CD14-positive monocyte (primary cell): ENCODE measurements at regions not wholly inside any gene's neighbourhood (a gene's known extent, or its start where the extent isn't known, plus 50 kb on each side); places are given as distances from the start of the nearest gene placed in this dataset.

Source experiments
- DNase-seq, 3 donors: peaks; one replicate each; pipeline ENCODE4 v3.0.0-alpha.2; 2011 to 2022
- H2AFZ ChIP-seq: 2 replicates; pipeline ENCODE4 v1.6.0; 2012; ENCODE audit warnings: mild to moderate bottlenecking, low read depth, low read length, inconsistent platforms; ENCODE audit not compliant: insufficient read depth, poor library complexity, severe bottlenecking
- H3K27ac ChIP-seq, 2 donors: 1 replicate in 1 of 2; 2 replicates in 1 of 2; pipeline ENCODE4 v1.5.1; 2012 to 2013; ENCODE audit warnings: low read length in 2 of 2, control low read depth in 1 of 2, inconsistent platforms in 1 of 2, low read depth in 1 of 2, mild to moderate bottlenecking in 1 of 2
- H3K27me3 ChIP-seq, 2 donors: one replicate each; pipeline versions ENCODE4 v1.6.0 to v1.6.1; 2011 to 2013; ENCODE audit warnings: low read length in 2 of 2; ENCODE audit not compliant: control insufficient read depth in 2 of 2, insufficient read depth in 2 of 2
- H3K36me3 ChIP-seq, 2 donors: replicated peaks in 1 of 2; 1 replicate in 1 of 2; 2 replicates in 1 of 2; pipeline versions ENCODE4 v1.5.1 to v1.6.1; 2012 to 2013; ENCODE audit warnings: low read length in 2 of 2, control low read depth in 1 of 2, inconsistent platforms in 1 of 2, mild to moderate bottlenecking in 1 of 2; ENCODE audit not compliant: insufficient read depth in 2 of 2, control insufficient read depth in 1 of 2
- H3K4me1 ChIP-seq, 2 donors: 1 replicate in 1 of 2; 2 replicates in 1 of 2; pipeline versions ENCODE4 v1.5.1 to v1.6.1; 2012 to 2013; ENCODE audit warnings: low read length in 2 of 2, control low read depth in 1 of 2, inconsistent platforms in 1 of 2, mild to moderate bottlenecking in 1 of 2, moderate library complexity in 1 of 2; ENCODE audit not compliant: insufficient read depth in 2 of 2, control insufficient read depth in 1 of 2
- H3K4me2 ChIP-seq: replicated peaks from 2 replicates; pipeline ENCODE3; 2012; ENCODE audit warnings: low read length, moderate library complexity, mild to moderate bottlenecking; ENCODE audit not compliant: poor library complexity, severe bottlenecking; ENCODE audit errors: extremely low read depth
- H3K4me3 ChIP-seq, 3 experiments: fragments of 200-600 bp in 1 of 3; sonication (generic) in 1 of 3; replicated peaks in 1 of 3; 1 replicate in 2 of 3; 2 replicates in 1 of 3; pipeline ENCODE4 v1.5.1; 2011 to 2013; ENCODE audit warnings: low read length in 3 of 3, mild to moderate bottlenecking in 3 of 3, control low read depth in 2 of 3, low read depth in 2 of 3, inconsistent platforms in 1 of 3, moderate library complexity in 1 of 3
- H3K79me2 ChIP-seq: 2 replicates; pipeline ENCODE4 v1.6.0; 2012; ENCODE audit warnings: mild to moderate bottlenecking, control low read depth, inconsistent platforms, low read length, moderate library complexity; ENCODE audit not compliant: insufficient read depth
- H3K9ac ChIP-seq: 2 replicates; pipeline ENCODE4 v1.6.0; 2017; ENCODE audit warnings: low read length, mild to moderate bottlenecking; ENCODE audit not compliant: insufficient read depth, poor library complexity, severe bottlenecking
- H3K9me3 ChIP-seq, 2 donors: replicated peaks in 1 of 2; 1 replicate in 1 of 2; 2 replicates in 1 of 2; pipeline versions ENCODE4 v1.5.1 to v1.6.1; 2012 to 2013; ENCODE audit warnings: low read length in 2 of 2, control low read depth in 1 of 2; ENCODE audit not compliant: control insufficient read depth in 1 of 2, insufficient read depth in 1 of 2
- H4K20me1 ChIP-seq: 2 replicates; pipeline ENCODE4 v1.6.0; 2012; ENCODE audit warnings: mild to moderate bottlenecking, low read length, control low read depth, moderate library complexity; ENCODE audit not compliant: insufficient read depth
- H3K27ac Mint-ChIP-seq, 7 donors: one replicate each; pipeline ENCODE4 v1.8.0; 2020; ENCODE audit warnings: mild to moderate bottlenecking in 7 of 7, mixed read lengths in 7 of 7, moderate library complexity in 6 of 7, inconsistent platforms in 2 of 7
- H3K27me3 Mint-ChIP-seq, 3 donors: one replicate each; pipeline ENCODE4 v1.8.0; 2021 to 2022; ENCODE audit warnings: low read depth in 3 of 3, mild to moderate bottlenecking in 3 of 3, mixed read lengths in 3 of 3, moderate library complexity in 3 of 3, inconsistent platforms in 1 of 3
- H3K36me3 Mint-ChIP-seq, 2 donors: one replicate each; pipeline ENCODE4 v1.8.0; 2020; ENCODE audit warnings: mixed read lengths in 2 of 2, inconsistent platforms in 1 of 2, mild to moderate bottlenecking in 1 of 2
- H3K4me1 Mint-ChIP-seq: one replicate; pipeline ENCODE4 v1.8.0; 2020; ENCODE audit warnings: mild to moderate bottlenecking, mixed read lengths
- H3K4me3 Mint-ChIP-seq, 2 donors: one replicate each; pipeline ENCODE4 v1.8.0; 2020; ENCODE audit warnings: mild to moderate bottlenecking in 2 of 2, mixed read lengths in 2 of 2, moderate library complexity in 1 of 2
- H3K9me3 Mint-ChIP-seq, 7 donors: one replicate each; pipeline ENCODE4 v1.8.0; 2020 to 2022; ENCODE audit warnings: mixed read lengths in 7 of 7, mild to moderate bottlenecking in 6 of 7, moderate library complexity in 6 of 7, inconsistent platforms in 2 of 7
- CTCF ChIP-seq: fragments of 200-600 bp; IDR thresholded peaks from one replicate; pipeline ENCODE4 v1.8.0; 2022; ENCODE audit warnings: antibody characterized with exemption, mild to moderate bottlenecking
- WGBS: methylation state at CpG from one replicate; pipeline ENCODE4 v1.1.5; 2013; ENCODE audit warnings: missing lambda C conversion rate; ENCODE audit not compliant: insufficient coverage; 5-methylcytosine and 5-hydroxymethylcytosine counted together
- intact Hi-C, 2 donors: fragments of 100-400 bp; cut with micrococcal nuclease; formaldehyde crosslinking; loops; one replicate each; pipeline versions ENCODE4 v1.15.0 to v1.15.1; 2023

- H3K4me1 ChIP-seq = peaks cover 16 to 20% of the 10 kb centered on the region in 2 donors
- peaks cover 0 to 29% of the 10 kb centered on the region in 2 donors for H3K27me3 ChIP-seq
- DNase-seq = no peak
- no peak overlapping the region for H3K4me2 ChIP-seq
- peaks cover 13 to 27% (median 17%) of the 10 kb centered on the region in 3 donors for H3K27me3 Mint-ChIP-seq
- H3K79me2 ChIP-seq = no peaks in the 10 kb centered on the region
- H3K9ac ChIP-seq = no peak overlapping the region
- WGBS = 96% methylated on average over 11 of the region's 18 CpGs
- H3K27ac Mint-ChIP-seq = no peak overlapping the region
- peaks cover 0 to 1% of the 10 kb centered on the region in 2 donors for H3K36me3 Mint-ChIP-seq
- no peak for TF ChIP-seq CTCF
- H3K4me1 Mint-ChIP-seq = peaks cover 19% of the 10 kb centered on the region
- intact Hi-C loops = loop anchor here in 1 of 2 donors (5.0 kb wide), 1 partner anchor 33 kb away; no protein-coding TSS in a partner anchor
- H3K4me3 ChIP-seq = no peak overlapping the region
- H4K20me1 ChIP-seq = no peaks in the 10 kb centered on the region
- H3K9me3 ChIP-seq = no peaks in the 10 kb centered on the region
- H3K4me3 Mint-ChIP-seq = no peak overlapping the region
- H3K27ac ChIP-seq = no peak overlapping the region
- H3K36me3 ChIP-seq = no peaks in the 10 kb centered on the region
- no peak overlapping the region for H2AFZ ChIP-seq
- peaks cover 0 to 5% (median 0%) of the 10 kb centered on the region in 7 donors for H3K9me3 Mint-ChIP-seq
Observed at GRCh38 chr10:124224331-124225028, 131.1 kb upstream of the CHST15 start.

GRCh38 chr10:124223711-124224085 lies 130.3 kb upstream of the CHST15 start:
- Histone ChIP-seq H3K79me2 (no peaks in the 10 kb centered on the region), H3K36me3 (no peaks in the 10 kb centered on the region), H2AFZ (no peak overlapping the region), H3K27ac (no peak overlapping the region), H4K20me1 (no peaks in the 10 kb centered on the region), H3K4me1 (peaks cover 16 to 20% of the 10 kb centered on the region in 2 donors), H3K27me3 (peaks cover 0 to 29% of the 10 kb centered on the region in 2 donors), H3K4me3 (no peak overlapping the region), H3K9ac (no peak overlapping the region), H3K9me3 (no peaks in the 10 kb centered on the region), H3K4me2 (no peak overlapping the region)
- H3K4me1 Mint-ChIP-seq = peaks cover 19% of the 10 kb centered on the region
- peak overlapping the region in 1 of 7 donors; percentile 27 for H3K27ac Mint-ChIP-seq
- 94% methylated on average over 5 of the region's 6 CpGs for WGBS
- intact Hi-C loops = loop anchor here in 1 of 2 donors (5.0 kb wide), 1 partner anchor 34 kb away; no protein-coding TSS in a partner anchor
- peaks cover 0 to 1% of the 10 kb centered on the region in 2 donors for H3K36me3 Mint-ChIP-seq
- no peak overlapping the region for H3K4me3 Mint-ChIP-seq
- H3K9me3 Mint-ChIP-seq = peaks cover 0 to 5% (median 0%) of the 10 kb centered on the region in 7 donors
- no peak for TF ChIP-seq CTCF
- DNase-seq = no peak
- peaks cover 16 to 29% (median 17%) of the 10 kb centered on the region in 3 donors for H3K27me3 Mint-ChIP-seq
